HG02610 (cell line): ENCODE measurements at regions not wholly inside any gene's neighbourhood (a gene's known extent, or its start where the extent isn't known, plus 50 kb on each side); places are given as distances from the start of the nearest gene placed in this dataset.
"Not testable (repeated sequence)": the region's sequence is repeated elsewhere in the genome, so short reads cannot be mapped to it uniquely, and the experiment has no call there.

Experiments
- ATAC-seq: cut with Tn5 transposase; IDR thresholded peaks from one replicate; pipeline ENCODE4 v1.9.1; 2021; ENCODE audit warnings: mild to moderate bottlenecking, moderate library complexity; ENCODE audit not compliant: unreplicated experiment

GRCh38 chr2:36238106-36238505 lies 117.5 kb upstream of the CRIM1 start:
- ATAC-seq: no peak

- no peak for ATAC-seq
Measured at GRCh38 chr2:36235882-36236281, 119.7 kb upstream of the CRIM1 start.

GRCh38 chr2:36235426-36235825 lies 120.2 kb upstream of the CRIM1 start:
- ATAC-seq: no peak

GRCh38 chr2:36223259-36223658 lies 132.3 kb upstream of the CRIM1 start:
- ATAC-seq: no peak

GRCh38 chr2:36222485-36222884 lies 133.1 kb upstream of the CRIM1 start:
- ATAC-seq: no peak

GRCh38 chr2:36214691-36215090 lies 140.9 kb upstream of the CRIM1 start:
- ATAC-seq: no peak

- no peak for ATAC-seq
Measured at GRCh38 chr2:36203366-36203765, 152.2 kb upstream of the CRIM1 start.

GRCh38 chr2:36197181-36197971 lies 158.2 kb upstream of the CRIM1 start:
- no peak for ATAC-seq

- ATAC-seq: no peak
Measured at GRCh38 chr2:36193680-36194079, 161.9 kb upstream of the CRIM1 start.

GRCh38 chr2:36192983-36193382 lies 162.6 kb upstream of the CRIM1 start:
- ATAC-seq: no peak

GRCh38 chr2:36190097-36190496 lies 165.5 kb upstream of the CRIM1 start:
- no peak for ATAC-seq

- ATAC-seq: no peak
Measured at GRCh38 chr2:36185624-36186023, 170.0 kb upstream of the CRIM1 start.

GRCh38 chr2:36184848-36185247 lies 170.7 kb upstream of the CRIM1 start:
- ATAC-seq: no peak

GRCh38 chr2:36180789-36181482 lies 174.6 kb upstream of the CRIM1 start:
- ATAC-seq: not testable (repeated sequence)

GRCh38 chr2:36180293-36180692 lies 175.3 kb upstream of the CRIM1 start:
- ATAC-seq: not testable (repeated sequence)

GRCh38 chr2:36179668-36180269 lies 175.8 kb upstream of the CRIM1 start:
- not testable (repeated sequence) for ATAC-seq

GRCh38 chr2:36178384-36178783 lies 177.2 kb upstream of the CRIM1 start:
- no peak for ATAC-seq

GRCh38 chr2:36177282-36177681 lies 178.3 kb upstream of the CRIM1 start:
- no peak for ATAC-seq

- no peak for ATAC-seq
Measured at GRCh38 chr2:36174920-36175319, 180.7 kb upstream of the CRIM1 start.

- no peak for ATAC-seq
Measured at GRCh38 chr2:36173760-36174404, 181.7 kb upstream of the CRIM1 start.

- ATAC-seq: no peak
Measured at GRCh38 chr2:36172824-36173223, 182.8 kb upstream of the CRIM1 start.
